H9 (cell line): ENCODE measurements at regions not wholly inside any gene's neighbourhood (a gene's known extent, or its start where the extent isn't known, plus 50 kb on each side); places are given as distances from the start of the nearest gene placed in this dataset.

Experiments
- DNase-seq: peaks from one replicate; pipeline ENCODE4 v3.0.0-alpha.2; 2017
- H2AFZ ChIP-seq: one replicate; pipeline ENCODE4 v1.6.1; 2013; ENCODE audit warnings: mild to moderate bottlenecking, low read length, control low read depth, moderate library complexity
- H2AK5ac ChIP-seq: 2 replicates; pipeline ENCODE4 v1.6.1; 2013; ENCODE audit warnings: low read length, control low read depth, mixed read lengths; ENCODE audit not compliant: insufficient read length
- H2BK120ac ChIP-seq: one replicate; pipeline ENCODE4 v1.6.1; 2013; ENCODE audit warnings: low read depth, mild to moderate bottlenecking, low read length, control low read depth, inconsistent platforms; ENCODE audit not compliant: poor library complexity, severe bottlenecking
- H2BK12ac ChIP-seq: 2 replicates; pipeline ENCODE4 v1.6.1; 2013; ENCODE audit warnings: low read length, control low read depth, mixed read lengths, low read depth; ENCODE audit not compliant: insufficient read length
- H2BK15ac ChIP-seq: 2 replicates; pipeline ENCODE4 v1.6.1; 2013; ENCODE audit warnings: low read depth, low read length, control low read depth
- H2BK20ac ChIP-seq: one replicate; pipeline ENCODE4 v1.6.1; 2013; ENCODE audit warnings: low read depth, mild to moderate bottlenecking, low read length, control low read depth, inconsistent platforms; ENCODE audit not compliant: poor library complexity, severe bottlenecking
- H2BK5ac ChIP-seq: 2 replicates; pipeline ENCODE4 v1.6.1; 2013; ENCODE audit warnings: low read length, control low read depth, mixed read lengths; ENCODE audit not compliant: insufficient read length
- H3K14ac ChIP-seq: 2 replicates; pipeline ENCODE4 v1.6.1; 2013; ENCODE audit warnings: low read length, control low read depth; ENCODE audit not compliant: insufficient read depth
- H3K18ac ChIP-seq: 2 replicates; pipeline ENCODE4 v1.6.1; 2013; ENCODE audit warnings: low read depth, mild to moderate bottlenecking, mixed read lengths, low read length, control low read depth; ENCODE audit not compliant: insufficient read length
- H3K23ac ChIP-seq: 2 replicates; pipeline ENCODE4 v1.6.1; 2013; ENCODE audit warnings: low read length, control low read depth, mixed read lengths, low read depth; ENCODE audit not compliant: insufficient read length
- H3K23me2 ChIP-seq: 2 replicates; pipeline ENCODE4 v1.6.1; 2013; ENCODE audit warnings: low read depth, mild to moderate bottlenecking, mixed read lengths, low read length, control low read depth; ENCODE audit not compliant: insufficient read length, poor library complexity, severe bottlenecking
- H3K27ac ChIP-seq: 2 replicates; pipeline ENCODE4 v1.5.1; 2013; ENCODE audit warnings: low read length, control low read depth, mixed read lengths, low read depth; ENCODE audit not compliant: insufficient read length
- H3K27me3 ChIP-seq: 2 replicates; pipeline ENCODE4 v1.6.1; 2013; ENCODE audit warnings: low read length, control low read depth, inconsistent platforms; ENCODE audit not compliant: insufficient read depth
- H3K4ac ChIP-seq: 2 replicates; pipeline ENCODE4 v1.6.1; 2013; ENCODE audit warnings: low read depth, mild to moderate bottlenecking, control low read depth, inconsistent platforms, low read length, moderate library complexity
- H3K4me1 ChIP-seq: 2 replicates; pipeline ENCODE4 v1.6.1; 2013; ENCODE audit warnings: low read length, control low read depth, inconsistent platforms; ENCODE audit not compliant: insufficient read depth
- H3K4me2 ChIP-seq: 2 replicates; pipeline ENCODE4 v1.6.1; 2013; ENCODE audit warnings: low read length, control low read depth, mixed read lengths; ENCODE audit not compliant: insufficient read length, insufficient read depth
- H3K56ac ChIP-seq: 2 replicates; pipeline ENCODE4 v1.6.1; 2013; ENCODE audit warnings: low read depth, mild to moderate bottlenecking, mixed read lengths, low read length, control low read depth; ENCODE audit not compliant: insufficient read length
- H3K79me1 ChIP-seq: 2 replicates; pipeline ENCODE4 v1.6.1; 2013; ENCODE audit warnings: low read depth, mild to moderate bottlenecking, moderate library complexity, low read length, control low read depth, inconsistent platforms; ENCODE audit not compliant: insufficient read depth, poor library complexity, severe bottlenecking
- H3K79me2 ChIP-seq: 2 replicates; pipeline ENCODE4 v1.6.1; 2013; ENCODE audit warnings: low read length, control low read depth, inconsistent platforms; ENCODE audit not compliant: insufficient read depth
- H3K9ac ChIP-seq: 2 replicates; pipeline ENCODE4 v1.6.1; 2013; ENCODE audit warnings: low read length, control low read depth, mixed read lengths; ENCODE audit not compliant: insufficient read length; ENCODE audit errors: extremely low read depth
- H3K9me3 ChIP-seq: one replicate; pipeline ENCODE4 v1.6.1; 2013; ENCODE audit warnings: low read depth, low read length, inconsistent platforms; ENCODE audit not compliant: control insufficient read depth
- H3T11ph ChIP-seq: one replicate; pipeline ENCODE4 v1.6.1; 2013; ENCODE audit warnings: mild to moderate bottlenecking, low read length, control low read depth, inconsistent platforms
- H4K20me1 ChIP-seq: one replicate; pipeline ENCODE4 v1.6.1; 2013; ENCODE audit not compliant: control insufficient read depth, insufficient read length, insufficient read depth
- H4K5ac ChIP-seq: 2 replicates; pipeline ENCODE4 v1.6.1; 2013; ENCODE audit warnings: low read depth, mild to moderate bottlenecking, mixed read lengths, low read length, control low read depth; ENCODE audit not compliant: insufficient read length
- H4K8ac ChIP-seq: replicated peaks from 2 replicates; pipeline ENCODE4 v1.6.1; 2013; ENCODE audit warnings: low read length, control low read depth, mixed read lengths, low read depth; ENCODE audit not compliant: insufficient read length
- H4K91ac ChIP-seq: 2 replicates; pipeline ENCODE4 v1.6.1; 2013; ENCODE audit warnings: low read depth, mild to moderate bottlenecking, moderate library complexity, mixed read lengths, low read length, control low read depth; ENCODE audit not compliant: insufficient read length
- H3K27ac Mint-ChIP-seq, 3 experiments: 2 replicates in 2 of 3; 3 replicates in 1 of 3; pipeline ENCODE4 v1.8.0; 2020 to 2021; ENCODE audit warnings: mixed read lengths in 3 of 3, mild to moderate bottlenecking in 1 of 3, moderate library complexity in 1 of 3
- H3K27me3 Mint-ChIP-seq: 2 replicates; pipeline ENCODE4 v1.8.0; 2021; ENCODE audit warnings: low read depth, mild to moderate bottlenecking, moderate library complexity, mixed read lengths
- H3K36me3 Mint-ChIP-seq, 3 experiments: 2 replicates in 2 of 3; 3 replicates in 1 of 3; pipeline ENCODE4 v1.8.0; 2020 to 2021; ENCODE audit warnings: low read depth in 3 of 3, mixed read lengths in 3 of 3; ENCODE audit not compliant: insufficient read depth in 1 of 3
- H3K4me1 Mint-ChIP-seq, 2 experiments: 2 replicates each; pipeline ENCODE4 v1.8.0; 2020; ENCODE audit warnings: mixed read lengths in 2 of 2
- H3K4me3 Mint-ChIP-seq, 2 experiments: 2 replicates in 1 of 2; 3 replicates in 1 of 2; pipeline ENCODE4 v1.8.0; 2020 to 2021; ENCODE audit warnings: mild to moderate bottlenecking in 2 of 2, mixed read lengths in 2 of 2, moderate library complexity in 1 of 2
- H3K9me3 Mint-ChIP-seq, 2 experiments: 2 replicates in 1 of 2; 3 replicates in 1 of 2; pipeline ENCODE4 v1.8.0; 2020; ENCODE audit warnings: mild to moderate bottlenecking in 2 of 2, mixed read lengths in 2 of 2, moderate library complexity in 1 of 2
- CTCF ChIP-seq: fragments of 200-600 bp; sonication (generic); conservative IDR thresholded peaks from 3 replicates; pipeline ENCODE4 v1.8.0; 2021; ENCODE audit warnings: antibody characterized with exemption, mild to moderate bottlenecking

DNA sequence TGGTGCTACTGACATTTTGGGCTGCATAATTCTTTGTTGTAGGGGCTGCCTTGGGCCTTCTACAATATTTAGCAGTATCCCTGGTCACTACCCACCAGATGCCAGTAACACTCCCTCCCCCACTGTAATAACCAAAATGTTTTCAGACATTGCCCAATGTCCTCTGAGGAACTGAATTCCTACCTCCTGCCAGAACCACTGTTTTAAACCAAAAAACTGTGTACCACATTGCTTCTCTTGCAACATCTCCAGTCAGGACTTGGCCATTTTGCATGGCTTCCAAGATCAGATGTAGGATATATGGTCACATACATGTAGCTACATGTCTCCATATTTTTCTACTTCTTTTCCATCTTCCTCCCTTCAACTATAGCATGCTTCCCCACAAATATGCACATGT lies 97.4 kb upstream of the IFNGR1 start:
- Mint-ChIP-seq H3K9me3 (no peaks in the 10 kb centered on the region), H3K27me3 (no peaks in the 10 kb centered on the region), H3K4me3 (no peak overlapping the region), H3K4me1 (peaks cover 9 to 14% of the 10 kb centered on the region in 2 experiments), H3K36me3 (no peaks in the 10 kb centered on the region), H3K27ac (no peak overlapping the region)
- H3K14ac ChIP-seq: no peak overlapping the region
- no peak overlapping the region for H3K9ac ChIP-seq
- no peak overlapping the region for H2BK15ac ChIP-seq
- no peak overlapping the region for H4K5ac ChIP-seq
- no peak overlapping the region for H2AFZ ChIP-seq
- H3K4me2 ChIP-seq: no peak overlapping the region
- no peaks in the 10 kb centered on the region for H3K4me1 ChIP-seq
- H3K18ac ChIP-seq: no peak overlapping the region
- no peaks in the 10 kb centered on the region for H3K79me1 ChIP-seq
- H4K91ac ChIP-seq: no peak overlapping the region
- H3K4ac ChIP-seq: no peak overlapping the region
- H3K23me2 ChIP-seq: no peaks in the 10 kb centered on the region
- no peak overlapping the region for H3K56ac ChIP-seq
- H3K27ac ChIP-seq: no peak overlapping the region
- H2BK12ac ChIP-seq: no peak overlapping the region
- H4K20me1 ChIP-seq: no peaks in the 10 kb centered on the region
- TF ChIP-seq CTCF: no peak
- H3K9me3 ChIP-seq: no peaks in the 10 kb centered on the region
- no peak overlapping the region for H2BK5ac ChIP-seq
- DNase-seq: no peak
- no peak overlapping the region for H3T11ph ChIP-seq
- H2AK5ac ChIP-seq: no peak overlapping the region
- no peak overlapping the region for H3K23ac ChIP-seq
- no peak overlapping the region for H2BK20ac ChIP-seq
- H3K79me2 ChIP-seq: no peaks in the 10 kb centered on the region
- H3K27me3 ChIP-seq: no peaks in the 10 kb centered on the region
- H4K8ac ChIP-seq: no peak overlapping the region
- no peak overlapping the region for H2BK120ac ChIP-seq
